CD14-positive monocyte (primary cell): ENCODE measurements at regions not wholly inside any gene's neighbourhood (a gene's known extent, or its start where the extent isn't known, plus 50 kb on each side); places are given as distances from the start of the nearest gene placed in this dataset.

Source experiments
- DNase-seq, 3 donors: peaks; one replicate each; pipeline ENCODE4 v3.0.0-alpha.2; 2011 to 2022
- H2AFZ ChIP-seq: 2 replicates; pipeline ENCODE4 v1.6.0; 2012; ENCODE audit warnings: mild to moderate bottlenecking, low read depth, low read length, inconsistent platforms; ENCODE audit not compliant: insufficient read depth, poor library complexity, severe bottlenecking
- H3K27ac ChIP-seq, 2 donors: 1 replicate in 1 of 2; 2 replicates in 1 of 2; pipeline ENCODE4 v1.5.1; 2012 to 2013; ENCODE audit warnings: low read length in 2 of 2, control low read depth in 1 of 2, inconsistent platforms in 1 of 2, low read depth in 1 of 2, mild to moderate bottlenecking in 1 of 2
- H3K27me3 ChIP-seq, 2 donors: one replicate each; pipeline versions ENCODE4 v1.6.0 to v1.6.1; 2011 to 2013; ENCODE audit warnings: low read length in 2 of 2; ENCODE audit not compliant: control insufficient read depth in 2 of 2, insufficient read depth in 2 of 2
- H3K36me3 ChIP-seq, 2 donors: replicated peaks in 1 of 2; 1 replicate in 1 of 2; 2 replicates in 1 of 2; pipeline versions ENCODE4 v1.5.1 to v1.6.1; 2012 to 2013; ENCODE audit warnings: low read length in 2 of 2, control low read depth in 1 of 2, inconsistent platforms in 1 of 2, mild to moderate bottlenecking in 1 of 2; ENCODE audit not compliant: insufficient read depth in 2 of 2, control insufficient read depth in 1 of 2
- H3K4me1 ChIP-seq, 2 donors: 1 replicate in 1 of 2; 2 replicates in 1 of 2; pipeline versions ENCODE4 v1.5.1 to v1.6.1; 2012 to 2013; ENCODE audit warnings: low read length in 2 of 2, control low read depth in 1 of 2, inconsistent platforms in 1 of 2, mild to moderate bottlenecking in 1 of 2, moderate library complexity in 1 of 2; ENCODE audit not compliant: insufficient read depth in 2 of 2, control insufficient read depth in 1 of 2
- H3K4me2 ChIP-seq: replicated peaks from 2 replicates; pipeline ENCODE3; 2012; ENCODE audit warnings: low read length, moderate library complexity, mild to moderate bottlenecking; ENCODE audit not compliant: poor library complexity, severe bottlenecking; ENCODE audit errors: extremely low read depth
- H3K4me3 ChIP-seq, 3 experiments: fragments of 200-600 bp in 1 of 3; sonication (generic) in 1 of 3; replicated peaks in 1 of 3; 1 replicate in 2 of 3; 2 replicates in 1 of 3; pipeline ENCODE4 v1.5.1; 2011 to 2013; ENCODE audit warnings: low read length in 3 of 3, mild to moderate bottlenecking in 3 of 3, control low read depth in 2 of 3, low read depth in 2 of 3, inconsistent platforms in 1 of 3, moderate library complexity in 1 of 3
- H3K79me2 ChIP-seq: 2 replicates; pipeline ENCODE4 v1.6.0; 2012; ENCODE audit warnings: mild to moderate bottlenecking, control low read depth, inconsistent platforms, low read length, moderate library complexity; ENCODE audit not compliant: insufficient read depth
- H3K9ac ChIP-seq: 2 replicates; pipeline ENCODE4 v1.6.0; 2017; ENCODE audit warnings: low read length, mild to moderate bottlenecking; ENCODE audit not compliant: insufficient read depth, poor library complexity, severe bottlenecking
- H3K9me3 ChIP-seq, 2 donors: replicated peaks in 1 of 2; 1 replicate in 1 of 2; 2 replicates in 1 of 2; pipeline versions ENCODE4 v1.5.1 to v1.6.1; 2012 to 2013; ENCODE audit warnings: low read length in 2 of 2, control low read depth in 1 of 2; ENCODE audit not compliant: control insufficient read depth in 1 of 2, insufficient read depth in 1 of 2
- H4K20me1 ChIP-seq: 2 replicates; pipeline ENCODE4 v1.6.0; 2012; ENCODE audit warnings: mild to moderate bottlenecking, low read length, control low read depth, moderate library complexity; ENCODE audit not compliant: insufficient read depth
- H3K27ac Mint-ChIP-seq, 7 donors: one replicate each; pipeline ENCODE4 v1.8.0; 2020; ENCODE audit warnings: mild to moderate bottlenecking in 7 of 7, mixed read lengths in 7 of 7, moderate library complexity in 6 of 7, inconsistent platforms in 2 of 7
- H3K27me3 Mint-ChIP-seq, 3 donors: one replicate each; pipeline ENCODE4 v1.8.0; 2021 to 2022; ENCODE audit warnings: low read depth in 3 of 3, mild to moderate bottlenecking in 3 of 3, mixed read lengths in 3 of 3, moderate library complexity in 3 of 3, inconsistent platforms in 1 of 3
- H3K36me3 Mint-ChIP-seq, 2 donors: one replicate each; pipeline ENCODE4 v1.8.0; 2020; ENCODE audit warnings: mixed read lengths in 2 of 2, inconsistent platforms in 1 of 2, mild to moderate bottlenecking in 1 of 2
- H3K4me1 Mint-ChIP-seq: one replicate; pipeline ENCODE4 v1.8.0; 2020; ENCODE audit warnings: mild to moderate bottlenecking, mixed read lengths
- H3K4me3 Mint-ChIP-seq, 2 donors: one replicate each; pipeline ENCODE4 v1.8.0; 2020; ENCODE audit warnings: mild to moderate bottlenecking in 2 of 2, mixed read lengths in 2 of 2, moderate library complexity in 1 of 2
- H3K9me3 Mint-ChIP-seq, 7 donors: one replicate each; pipeline ENCODE4 v1.8.0; 2020 to 2022; ENCODE audit warnings: mixed read lengths in 7 of 7, mild to moderate bottlenecking in 6 of 7, moderate library complexity in 6 of 7, inconsistent platforms in 2 of 7
- WGBS: methylation state at CpG from one replicate; pipeline ENCODE4 v1.1.5; 2013; ENCODE audit warnings: missing lambda C conversion rate; ENCODE audit not compliant: insufficient coverage; 5-methylcytosine and 5-hydroxymethylcytosine counted together
- intact Hi-C, 2 donors: fragments of 100-400 bp; cut with micrococcal nuclease; formaldehyde crosslinking; loops; one replicate each; pipeline versions ENCODE4 v1.15.0 to v1.15.1; 2023
- TF ChIP-seq, protein P1 (sequence below): fragments of 200-600 bp; IDR thresholded peaks from one replicate; pipeline ENCODE4 v1.8.0; 2022; ENCODE audit warnings: antibody characterized with exemption, mild to moderate bottlenecking

DNA sequence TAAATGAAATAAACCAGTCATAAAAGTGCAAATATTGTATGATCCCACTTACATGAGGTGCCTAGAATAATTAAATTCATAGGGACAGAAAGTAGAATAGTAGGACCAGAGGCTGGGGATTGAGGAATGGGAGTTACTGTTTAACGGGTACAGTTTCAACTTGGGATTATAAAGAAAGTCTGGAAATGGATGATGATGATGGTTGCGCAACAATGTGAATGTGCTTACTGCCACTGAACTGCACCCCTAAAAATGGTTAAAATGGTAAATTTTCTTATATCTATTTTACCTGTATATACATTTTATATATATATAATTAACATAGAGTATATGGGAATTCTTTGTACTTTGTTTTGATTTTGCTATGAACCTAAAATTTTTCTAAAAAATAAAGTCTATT lies 53.3 kb upstream of the L3MBTL3 start:
- peaks cover 0 to 3% of the 10 kb centered on the region in 2 donors for H3K9me3 ChIP-seq
- Mint-ChIP-seq H3K9me3 (peaks cover 2 to 8% (median 6%) of the 10 kb centered on the region in 7 donors), H3K4me1 (no peaks in the 10 kb centered on the region), H3K4me3 (no peak overlapping the region), H3K27ac (no peak overlapping the region), H3K27me3 (peaks cover 0 to 5% (median 5%) of the 10 kb centered on the region in 3 donors), H3K36me3 (no peaks in the 10 kb centered on the region)
- no peak overlapping the region for H3K4me3 ChIP-seq
- H4K20me1 ChIP-seq, result no peaks in the 10 kb centered on the region
- no peak overlapping the region for H2AFZ ChIP-seq
- no peak for DNase-seq
- H3K9ac ChIP-seq, result no peak overlapping the region
- intact Hi-C loops, result no loop called here
- no peaks in the 10 kb centered on the region for H3K79me2 ChIP-seq
- 100% methylated on average over 1 of the region's 2 CpGs for WGBS
- H3K36me3 ChIP-seq, result no peaks in the 10 kb centered on the region
- H3K27ac ChIP-seq, result no peak overlapping the region
- H3K4me1 ChIP-seq, result no peaks in the 10 kb centered on the region
- H3K27me3 ChIP-seq, result no peaks in the 10 kb centered on the region
- no peak overlapping the region for H3K4me2 ChIP-seq
- TF ChIP-seq, protein P1, sequence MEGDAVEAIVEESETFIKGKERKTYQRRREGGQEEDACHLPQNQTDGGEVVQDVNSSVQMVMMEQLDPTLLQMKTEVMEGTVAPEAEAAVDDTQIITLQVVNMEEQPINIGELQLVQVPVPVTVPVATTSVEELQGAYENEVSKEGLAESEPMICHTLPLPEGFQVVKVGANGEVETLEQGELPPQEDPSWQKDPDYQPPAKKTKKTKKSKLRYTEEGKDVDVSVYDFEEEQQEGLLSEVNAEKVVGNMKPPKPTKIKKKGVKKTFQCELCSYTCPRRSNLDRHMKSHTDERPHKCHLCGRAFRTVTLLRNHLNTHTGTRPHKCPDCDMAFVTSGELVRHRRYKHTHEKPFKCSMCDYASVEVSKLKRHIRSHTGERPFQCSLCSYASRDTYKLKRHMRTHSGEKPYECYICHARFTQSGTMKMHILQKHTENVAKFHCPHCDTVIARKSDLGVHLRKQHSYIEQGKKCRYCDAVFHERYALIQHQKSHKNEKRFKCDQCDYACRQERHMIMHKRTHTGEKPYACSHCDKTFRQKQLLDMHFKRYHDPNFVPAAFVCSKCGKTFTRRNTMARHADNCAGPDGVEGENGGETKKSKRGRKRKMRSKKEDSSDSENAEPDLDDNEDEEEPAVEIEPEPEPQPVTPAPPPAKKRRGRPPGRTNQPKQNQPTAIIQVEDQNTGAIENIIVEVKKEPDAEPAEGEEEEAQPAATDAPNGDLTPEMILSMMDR, result no peak

DNA sequence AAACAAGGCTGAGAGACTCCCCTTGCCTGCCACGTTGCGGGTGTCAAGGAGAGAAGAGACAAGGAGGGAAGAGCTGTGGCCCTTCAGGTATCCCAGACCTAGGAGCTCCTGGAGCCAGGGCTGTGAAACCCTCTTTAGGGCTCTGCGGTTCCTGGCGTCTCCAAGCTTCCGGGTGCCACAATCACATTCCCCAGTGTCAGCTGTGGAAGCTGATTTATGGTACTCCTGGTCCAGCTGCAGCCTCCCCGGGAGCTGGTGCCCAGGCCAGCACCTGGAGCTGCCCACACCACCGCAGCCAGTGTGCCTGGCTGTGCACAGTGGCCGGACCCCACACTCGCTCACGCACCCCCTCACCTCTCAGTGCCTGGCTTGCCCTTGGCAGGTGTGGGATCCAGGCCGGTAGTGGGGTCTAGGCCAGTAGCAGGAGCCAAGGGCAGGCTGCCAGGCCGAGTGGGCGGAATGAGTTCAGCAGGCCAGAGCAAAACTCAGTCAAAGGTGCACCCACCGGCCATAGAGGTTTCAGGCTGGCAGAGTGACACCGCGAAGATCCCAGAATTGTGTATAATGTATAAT lies 58.9 kb upstream of the L3MBTL3 start:
- intact Hi-C loops, result no loop called here
- Histone ChIP-seq H3K27me3 (no peaks in the 10 kb centered on the region), H3K4me2 (no peak overlapping the region), H3K27ac (no peak overlapping the region), H3K36me3 (no peaks in the 10 kb centered on the region), H3K4me3 (no peak overlapping the region), H4K20me1 (no peaks in the 10 kb centered on the region), H2AFZ (no peak overlapping the region), H3K79me2 (no peaks in the 10 kb centered on the region), H3K9me3 (peaks cover 0 to 19% of the 10 kb centered on the region in 2 donors), H3K9ac (no peak overlapping the region), H3K4me1 (no peaks in the 10 kb centered on the region)
- H3K4me3 Mint-ChIP-seq, result no peak overlapping the region
- H3K27ac Mint-ChIP-seq, result no peak overlapping the region
- TF ChIP-seq, protein P1, result no peak
- peaks cover 0 to 26% (median 6%) of the 10 kb centered on the region in 7 donors for H3K9me3 Mint-ChIP-seq
- no peaks in the 10 kb centered on the region for H3K36me3 Mint-ChIP-seq
- over 99% methylated on average over 11 of the region's 16 CpGs for WGBS
- no peaks in the 10 kb centered on the region for H3K4me1 Mint-ChIP-seq
- peaks cover 0 to 3% (median 2%) of the 10 kb centered on the region in 3 donors for H3K27me3 Mint-ChIP-seq
- no peak for DNase-seq
